SK-N-SH treated with all-trans-retinoic acid at 6 μM for 48 hours (cell line): ENCODE measurements at regions not wholly inside any gene's neighbourhood (a gene's known extent, or its start where the extent isn't known, plus 50 kb on each side); places are given as distances from the start of the nearest gene placed in this dataset.

ENCODE experiments used
- ATAC-seq: fragments of 200-7000 bp; cut with Tn5 transposase; 3 replicates; pipeline ENCODE4 v1.9.1; 2020; ENCODE audit warnings: mild to moderate bottlenecking, moderate library complexity
- ARNTL ChIP-seq: fragments of 450-650 bp; formaldehyde crosslinking; IDR thresholded peaks from 2 replicates; pipeline ENCODE4 v1.5.0; 2020; ENCODE audit warnings: low read depth, mild to moderate bottlenecking, moderate library complexity, borderline replicate concordance
- BACH2 ChIP-seq: fragments of 250-450 bp; sonication (Bioruptor Pico); IDR thresholded peaks from 2 replicates; pipeline ENCODE4 v1.9.0; 2021; ENCODE audit warnings: mild to moderate bottlenecking, borderline replicate concordance
- CSDC2 ChIP-seq: fragments of 250-450 bp; sonication (Bioruptor Pico); IDR thresholded peaks from 2 replicates; pipeline ENCODE4 v1.5.0; 2020; ENCODE audit warnings: mild to moderate bottlenecking, moderate library complexity
- ESRRG ChIP-seq: fragments of 250-450 bp; sonication (Bioruptor Pico); IDR thresholded peaks from 2 replicates; pipeline ENCODE4 v1.6.1; 2021; ENCODE audit warnings: mild to moderate bottlenecking
- PPARA ChIP-seq: fragments of 250-450 bp; sonication (Bioruptor Pico); IDR thresholded peaks from 2 replicates; pipeline ENCODE4 v1.5.0; 2020; ENCODE audit warnings: mild to moderate bottlenecking, borderline replicate concordance
- RARB ChIP-seq: fragments of 250-450 bp; sonication (Bioruptor Pico); IDR thresholded peaks from 2 replicates; pipeline ENCODE4 v1.8.0; 2021; ENCODE audit warnings: mild to moderate bottlenecking, moderate library complexity
- SNAI2 ChIP-seq: fragments of 250-450 bp; sonication (Bioruptor Pico); IDR thresholded peaks from 2 replicates; pipeline ENCODE4 v1.5.0; 2020; ENCODE audit warnings: mild to moderate bottlenecking, moderate library complexity
- TCF4 ChIP-seq: fragments of 250-450 bp; sonication (Bioruptor Pico); IDR thresholded peaks from 2 replicates; pipeline ENCODE4 v1.8.0; 2021; ENCODE audit warnings: mild to moderate bottlenecking, moderate library complexity, borderline replicate concordance
- TOX ChIP-seq: fragments of 250-450 bp; sonication (Bioruptor Pico); IDR thresholded peaks from 2 replicates; pipeline ENCODE4 v1.8.0; 2021; ENCODE audit warnings: mild to moderate bottlenecking, moderate library complexity, borderline replicate concordance
- ZC3H10 ChIP-seq: fragments of 250-450 bp; sonication (Bioruptor Pico); IDR thresholded peaks from 2 replicates; pipeline ENCODE4 v1.5.1; 2021; ENCODE audit warnings: mild to moderate bottlenecking, moderate library complexity
- ZFP30 ChIP-seq: fragments of 450-650 bp; formaldehyde crosslinking; IDR thresholded peaks from 2 replicates; pipeline ENCODE4 v1.5.0; 2022; ENCODE audit warnings: mild to moderate bottlenecking, moderate library complexity
- ZNF565 ChIP-seq: fragments of 450-650 bp; formaldehyde crosslinking; conservative IDR thresholded peaks from 2 replicates; pipeline ENCODE4 v1.5.0; 2020; ENCODE audit warnings: low read depth, mild to moderate bottlenecking, moderate library complexity
- ZNF70 ChIP-seq: fragments of 450-650 bp; formaldehyde crosslinking; IDR thresholded peaks from 2 replicates; pipeline ENCODE4 v1.5.0; 2020; ENCODE audit warnings: mild to moderate bottlenecking, moderate library complexity
- TF ChIP-seq, protein P1 (sequence below): fragments of 250-450 bp; sonication (Bioruptor Pico); IDR thresholded peaks from 2 replicates; pipeline ENCODE4 v1.8.0; 2021; ENCODE audit warnings: low read depth, mild to moderate bottlenecking, moderate library complexity, borderline replicate concordance
- TF ChIP-seq, protein P2 (sequence below): fragments of 250-450 bp; sonication (Bioruptor Pico); IDR thresholded peaks from 2 replicates; pipeline ENCODE4 v1.8.0; 2020; ENCODE audit warnings: mild to moderate bottlenecking, moderate library complexity, borderline replicate concordance
- TF ChIP-seq, protein P3 (sequence below): fragments of 250-450 bp; sonication (Bioruptor Pico); IDR thresholded peaks from 2 replicates; pipeline ENCODE4 v1.5.1; 2020; ENCODE audit warnings: low read depth, mild to moderate bottlenecking, moderate library complexity
- TF ChIP-seq, protein P4 (sequence below): fragments of 250-450 bp; sonication (Bioruptor Pico); IDR thresholded peaks from 2 replicates; pipeline ENCODE4 v1.5.0; 2020; ENCODE audit warnings: mild to moderate bottlenecking, moderate library complexity
- TF ChIP-seq, protein P5 (sequence below): fragments of 250-450 bp; sonication (Bioruptor Pico); IDR thresholded peaks from 2 replicates; pipeline ENCODE4 v1.5.1; 2021; ENCODE audit warnings: mild to moderate bottlenecking, moderate library complexity

DNA sequence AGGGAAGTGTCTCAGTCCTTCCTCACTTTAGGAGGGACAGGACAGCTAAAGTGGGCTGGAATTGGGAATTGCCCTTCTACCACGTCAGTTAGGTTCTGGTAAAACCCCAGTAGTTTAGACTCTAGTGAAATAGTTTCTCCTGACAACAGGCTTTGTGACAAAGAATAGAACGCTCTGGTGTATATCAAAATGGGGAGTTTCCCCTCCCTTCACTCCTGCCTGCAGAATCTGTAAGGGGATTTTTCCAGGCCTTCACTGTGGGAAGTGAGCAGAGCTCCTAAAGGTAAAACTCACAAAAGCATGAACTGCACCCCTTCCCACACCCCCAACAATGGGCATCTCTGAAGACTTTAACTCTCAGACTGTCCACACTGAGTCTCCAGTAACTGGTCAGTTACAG, 460.9 kb upstream of the LRRC4C start (continued):
- TF ChIP-seq, protein P1, sequence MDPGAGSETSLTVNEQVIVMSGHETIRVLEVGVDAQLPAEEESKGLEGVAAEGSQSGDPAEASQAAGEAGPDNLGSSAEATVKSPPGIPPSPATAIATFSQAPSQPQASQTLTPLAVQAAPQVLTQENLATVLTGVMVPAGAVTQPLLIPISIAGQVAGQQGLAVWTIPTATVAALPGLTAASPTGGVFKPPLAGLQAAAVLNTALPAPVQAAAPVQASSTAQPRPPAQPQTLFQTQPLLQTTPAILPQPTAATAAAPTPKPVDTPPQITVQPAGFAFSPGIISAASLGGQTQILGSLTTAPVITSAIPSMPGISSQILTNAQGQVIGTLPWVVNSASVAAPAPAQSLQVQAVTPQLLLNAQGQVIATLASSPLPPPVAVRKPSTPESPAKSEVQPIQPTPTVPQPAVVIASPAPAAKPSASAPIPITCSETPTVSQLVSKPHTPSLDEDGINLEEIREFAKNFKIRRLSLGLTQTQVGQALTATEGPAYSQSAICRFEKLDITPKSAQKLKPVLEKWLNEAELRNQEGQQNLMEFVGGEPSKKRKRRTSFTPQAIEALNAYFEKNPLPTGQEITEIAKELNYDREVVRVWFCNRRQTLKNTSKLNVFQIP (CRISPR knock-in tag): no peak

DNA sequence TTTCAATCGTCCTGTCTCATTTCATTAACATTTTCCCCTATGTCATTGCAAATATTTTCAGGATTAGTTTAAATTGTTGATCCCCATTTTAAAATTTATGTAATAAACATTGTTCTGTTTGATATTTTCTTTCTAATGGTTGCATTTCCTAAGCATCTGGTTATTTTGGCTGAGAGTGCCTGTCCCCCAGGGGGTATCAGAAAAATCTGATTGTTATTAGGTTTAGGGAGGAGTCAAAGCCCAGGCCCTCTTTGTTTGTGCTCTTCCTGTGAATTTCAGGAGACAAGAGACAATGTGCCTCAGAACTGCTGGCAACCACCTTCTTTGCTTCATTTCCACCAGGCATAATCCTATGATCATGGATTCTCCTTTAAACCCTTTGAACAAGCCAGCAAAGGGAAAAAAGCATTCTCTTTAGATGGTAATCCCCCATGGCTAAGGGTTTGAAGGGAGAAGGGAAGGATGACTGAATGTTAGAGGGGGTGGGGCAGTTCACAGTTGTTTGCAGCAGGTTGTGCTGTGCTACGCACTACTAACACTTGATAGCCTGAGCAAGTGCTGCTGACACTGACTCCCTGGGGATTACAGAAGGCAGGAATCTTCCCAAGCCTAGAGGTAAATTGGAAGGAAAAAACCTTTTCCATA, 462.4 kb upstream of the LRRC4C start:
- no peak for ATAC-seq
- no peak for TF ChIP-seq BACH2 (CRISPR knock-in tag)
- TF ChIP-seq ZNF565 (CRISPR knock-in tag): no peak
- no peak for TF ChIP-seq CSDC2
- TF ChIP-seq PPARA (CRISPR knock-in tag): no peak
- TF ChIP-seq, protein P2, sequence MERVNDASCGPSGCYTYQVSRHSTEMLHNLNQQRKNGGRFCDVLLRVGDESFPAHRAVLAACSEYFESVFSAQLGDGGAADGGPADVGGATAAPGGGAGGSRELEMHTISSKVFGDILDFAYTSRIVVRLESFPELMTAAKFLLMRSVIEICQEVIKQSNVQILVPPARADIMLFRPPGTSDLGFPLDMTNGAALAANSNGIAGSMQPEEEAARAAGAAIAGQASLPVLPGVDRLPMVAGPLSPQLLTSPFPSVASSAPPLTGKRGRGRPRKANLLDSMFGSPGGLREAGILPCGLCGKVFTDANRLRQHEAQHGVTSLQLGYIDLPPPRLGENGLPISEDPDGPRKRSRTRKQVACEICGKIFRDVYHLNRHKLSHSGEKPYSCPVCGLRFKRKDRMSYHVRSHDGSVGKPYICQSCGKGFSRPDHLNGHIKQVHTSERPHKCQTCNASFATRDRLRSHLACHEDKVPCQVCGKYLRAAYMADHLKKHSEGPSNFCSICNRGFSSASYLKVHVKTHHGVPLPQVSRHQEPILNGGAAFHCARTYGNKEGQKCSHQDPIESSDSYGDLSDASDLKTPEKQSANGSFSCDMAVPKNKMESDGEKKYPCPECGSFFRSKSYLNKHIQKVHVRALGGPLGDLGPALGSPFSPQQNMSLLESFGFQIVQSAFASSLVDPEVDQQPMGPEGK (CRISPR knock-in tag): no peak
- TF ChIP-seq, protein P3, sequence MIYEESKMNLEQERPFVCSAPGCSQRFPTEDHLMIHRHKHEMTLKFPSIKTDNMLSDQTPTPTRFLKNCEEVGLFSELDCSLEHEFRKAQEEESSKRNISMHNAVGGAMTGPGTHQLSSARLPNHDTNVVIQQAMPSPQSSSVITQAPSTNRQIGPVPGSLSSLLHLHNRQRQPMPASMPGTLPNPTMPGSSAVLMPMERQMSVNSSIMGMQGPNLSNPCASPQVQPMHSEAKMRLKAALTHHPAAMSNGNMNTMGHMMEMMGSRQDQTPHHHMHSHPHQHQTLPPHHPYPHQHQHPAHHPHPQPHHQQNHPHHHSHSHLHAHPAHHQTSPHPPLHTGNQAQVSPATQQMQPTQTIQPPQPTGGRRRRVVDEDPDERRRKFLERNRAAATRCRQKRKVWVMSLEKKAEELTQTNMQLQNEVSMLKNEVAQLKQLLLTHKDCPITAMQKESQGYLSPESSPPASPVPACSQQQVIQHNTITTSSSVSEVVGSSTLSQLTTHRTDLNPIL: no peak
- TF ChIP-seq SNAI2: no peak
- TF ChIP-seq ARNTL (CRISPR knock-in tag): no peak
- TF ChIP-seq ZNF70 (CRISPR knock-in tag): no peak
- TF ChIP-seq ZC3H10 (CRISPR knock-in tag): no peak
- TF ChIP-seq, protein P4, sequence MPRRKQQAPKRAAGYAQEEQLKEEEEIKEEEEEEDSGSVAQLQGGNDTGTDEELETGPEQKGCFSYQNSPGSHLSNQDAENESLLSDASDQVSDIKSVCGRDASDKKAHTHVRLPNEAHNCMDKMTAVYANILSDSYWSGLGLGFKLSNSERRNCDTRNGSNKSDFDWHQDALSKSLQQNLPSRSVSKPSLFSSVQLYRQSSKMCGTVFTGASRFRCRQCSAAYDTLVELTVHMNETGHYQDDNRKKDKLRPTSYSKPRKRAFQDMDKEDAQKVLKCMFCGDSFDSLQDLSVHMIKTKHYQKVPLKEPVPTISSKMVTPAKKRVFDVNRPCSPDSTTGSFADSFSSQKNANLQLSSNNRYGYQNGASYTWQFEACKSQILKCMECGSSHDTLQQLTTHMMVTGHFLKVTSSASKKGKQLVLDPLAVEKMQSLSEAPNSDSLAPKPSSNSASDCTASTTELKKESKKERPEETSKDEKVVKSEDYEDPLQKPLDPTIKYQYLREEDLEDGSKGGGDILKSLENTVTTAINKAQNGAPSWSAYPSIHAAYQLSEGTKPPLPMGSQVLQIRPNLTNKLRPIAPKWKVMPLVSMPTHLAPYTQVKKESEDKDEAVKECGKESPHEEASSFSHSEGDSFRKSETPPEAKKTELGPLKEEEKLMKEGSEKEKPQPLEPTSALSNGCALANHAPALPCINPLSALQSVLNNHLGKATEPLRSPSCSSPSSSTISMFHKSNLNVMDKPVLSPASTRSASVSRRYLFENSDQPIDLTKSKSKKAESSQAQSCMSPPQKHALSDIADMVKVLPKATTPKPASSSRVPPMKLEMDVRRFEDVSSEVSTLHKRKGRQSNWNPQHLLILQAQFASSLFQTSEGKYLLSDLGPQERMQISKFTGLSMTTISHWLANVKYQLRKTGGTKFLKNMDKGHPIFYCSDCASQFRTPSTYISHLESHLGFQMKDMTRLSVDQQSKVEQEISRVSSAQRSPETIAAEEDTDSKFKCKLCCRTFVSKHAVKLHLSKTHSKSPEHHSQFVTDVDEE (CRISPR knock-in tag): no peak
- TF ChIP-seq RARB (CRISPR knock-in tag): no peak
- TF ChIP-seq, all 23 proteins: peak for 0

DNA sequence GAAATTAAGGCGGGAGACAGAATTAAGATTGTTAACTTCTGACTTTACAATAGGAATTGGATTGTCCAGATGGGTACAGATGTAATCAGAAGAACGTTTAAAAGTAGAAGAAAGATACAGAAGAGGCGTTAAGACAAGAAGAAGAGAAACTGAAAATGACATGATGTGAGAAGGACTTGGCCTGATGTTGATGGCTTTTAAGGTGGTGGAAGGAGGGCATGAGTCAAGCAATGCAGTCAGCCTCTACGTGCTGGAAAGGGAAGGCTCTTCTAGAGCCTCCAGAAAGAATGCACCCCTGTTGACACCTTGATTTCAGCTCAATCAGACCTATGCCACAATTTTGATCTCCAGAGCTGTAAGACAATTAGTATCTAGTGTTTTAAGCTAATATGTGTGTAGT, 466.9 kb upstream of the LRRC4C start:
- no peak for ATAC-seq
- TF ChIP-seq, protein P2 (CRISPR knock-in tag): no peak
- TF ChIP-seq TCF4 (CRISPR knock-in tag): no peak
- no peak for TF ChIP-seq ESRRG
- TF ChIP-seq, protein P4 (CRISPR knock-in tag): no peak
- no peak for TF ChIP-seq SNAI2
- no peak for TF ChIP-seq RARB (CRISPR knock-in tag)
- TF ChIP-seq, protein P1 (CRISPR knock-in tag): no peak
- no peak for TF ChIP-seq TOX
- no peak for TF ChIP-seq PPARA (CRISPR knock-in tag)
- TF ChIP-seq ZFP30 (CRISPR knock-in tag): no peak
- TF ChIP-seq, protein P3: no peak
- no peak for TF ChIP-seq ZC3H10 (CRISPR knock-in tag)
- TF ChIP-seq BACH2 (CRISPR knock-in tag): no peak
- TF ChIP-seq ARNTL (CRISPR knock-in tag): no peak
- TF ChIP-seq, protein P5, sequence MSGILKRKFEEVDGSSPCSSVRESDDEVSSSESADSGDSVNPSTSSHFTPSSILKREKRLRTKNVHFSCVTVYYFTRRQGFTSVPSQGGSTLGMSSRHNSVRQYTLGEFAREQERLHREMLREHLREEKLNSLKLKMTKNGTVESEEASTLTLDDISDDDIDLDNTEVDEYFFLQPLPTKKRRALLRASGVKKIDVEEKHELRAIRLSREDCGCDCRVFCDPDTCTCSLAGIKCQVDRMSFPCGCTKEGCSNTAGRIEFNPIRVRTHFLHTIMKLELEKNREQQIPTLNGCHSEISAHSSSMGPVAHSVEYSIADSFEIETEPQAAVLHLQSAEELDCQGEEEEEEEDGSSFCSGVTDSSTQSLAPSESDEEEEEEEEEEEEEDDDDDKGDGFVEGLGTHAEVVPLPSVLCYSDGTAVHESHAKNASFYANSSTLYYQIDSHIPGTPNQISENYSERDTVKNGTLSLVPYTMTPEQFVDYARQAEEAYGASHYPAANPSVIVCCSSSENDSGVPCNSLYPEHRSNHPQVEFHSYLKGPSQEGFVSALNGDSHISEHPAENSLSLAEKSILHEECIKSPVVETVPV (CRISPR knock-in tag): no peak
